PC-3 (cell line): ENCODE measurements at regions not wholly inside any gene's neighbourhood (a gene's known extent, or its start where the extent isn't known, plus 50 kb on each side); places are given as distances from the start of the nearest gene placed in this dataset.

Experiments used
- ATAC-seq: fragments of 200-7000 bp; cut with Tn5 transposase; 2 replicates; pipeline ENCODE4 v1.9.1; 2020; ENCODE audit warnings: mild to moderate bottlenecking, moderate library complexity
- BruUV-seq: library from RNA; stranded (reverse); fragments of 400-500 nt; replicated peaks from 2 replicates; lab custom pipeline; 2021; lab: Mats Ljungman, UMichigan
- CTCF ChIA-PET: fragments of 300-600 bp; sonication (Branson Sonifier 250); formaldehyde crosslinking; loops from one replicate; lab custom pipeline; 2022; ENCODE audit warnings: antibody characterized with exemption; lab: Charles Lee
- POLR2A ChIA-PET: fragments of 300-600 bp; sonication (Branson Sonifier 250); formaldehyde crosslinking; loops from one replicate; lab custom pipeline; 2022; ENCODE audit warnings: antibody characterized with exemption; ENCODE audit not compliant: unreplicated experiment; lab: Charles Lee
- DNase-seq: peaks from one replicate; pipeline ENCODE4 v3.0.0-alpha.2; 2015
- H2AFZ ChIP-seq: fragments of 300-600 bp; sonication (generic); 2 replicates; pipeline ENCODE4 v1.6.0; 2016; ENCODE audit warnings: antibody characterized with exemption, low read length
- H3F3A ChIP-seq: fragments of 300-600 bp; sonication (generic); one replicate; pipeline ENCODE4 v1.6.0; 2017; ENCODE audit warnings: antibody characterized with exemption, low read length, control low read depth, mild to moderate bottlenecking; ENCODE audit not compliant: unreplicated experiment
- H3K27ac ChIP-seq: fragments of 300-600 bp; sonication (generic); 2 replicates; pipeline ENCODE4 v1.5.1; 2016; ENCODE audit warnings: mild to moderate bottlenecking, low read length
- H3K27me3 ChIP-seq: fragments of 300-600 bp; sonication (generic); 2 replicates; pipeline ENCODE4 v1.6.1; 2016; ENCODE audit warnings: low read length, mixed read lengths
- H3K36me3 ChIP-seq: fragments of 300-600 bp; sonication (generic); 2 replicates; pipeline ENCODE4 v1.6.1; 2016; ENCODE audit warnings: low read depth, mixed run types, low read length, mixed read lengths
- H3K4me1 ChIP-seq: fragments of 300-600 bp; sonication (generic); 2 replicates; pipeline ENCODE4 v1.5.1; 2016; ENCODE audit warnings: low read length; ENCODE audit not compliant: insufficient read depth
- H3K4me2 ChIP-seq: fragments of 300-600 bp; sonication (generic); 2 replicates; pipeline ENCODE4 v1.6.0; 2016; ENCODE audit warnings: low read length
- H3K4me3 ChIP-seq: fragments of 300-600 bp; sonication (generic); 2 replicates; pipeline ENCODE4 v1.5.1; 2016; ENCODE audit warnings: mild to moderate bottlenecking, low read length, mixed read lengths
- H3K79me2 ChIP-seq: fragments of 300-600 bp; sonication (generic); 2 replicates; pipeline ENCODE4 v1.6.1; 2017; ENCODE audit warnings: low read length, mixed read lengths
- H3K9ac ChIP-seq: fragments of 300-600 bp; sonication (generic); 2 replicates; pipeline ENCODE4 v1.6.0; 2016; ENCODE audit warnings: mild to moderate bottlenecking, low read length
- H3K9me2 ChIP-seq: fragments of 300-600 bp; sonication (generic); replicated peaks from 2 replicates; pipeline ENCODE4 v1.6.1; 2016; ENCODE audit warnings: mixed run types, low read length, mixed read lengths
- H3K9me3 ChIP-seq: fragments of 300-600 bp; sonication (generic); 2 replicates; pipeline ENCODE4 v1.6.1; 2016; ENCODE audit warnings: low read length, mixed read lengths
- H4K20me1 ChIP-seq: fragments of 300-600 bp; sonication (generic); 2 replicates; pipeline ENCODE4 v1.6.1; 2016; ENCODE audit warnings: low read length, mixed read lengths
- EZH2 ChIP-seq: fragments of 300-600 bp; sonication (generic); IDR thresholded peaks from one replicate; pipeline ENCODE4 v1.6.1; 2017; ENCODE audit warnings: antibody characterized with exemption, mild to moderate bottlenecking, low read length; ENCODE audit not compliant: unreplicated experiment
- EZH2phosphoT487 ChIP-seq: fragments of 300-600 bp; sonication (generic); IDR thresholded peaks from 2 replicates; pipeline ENCODE4 v1.6.1; 2018; ENCODE audit warnings: mild to moderate bottlenecking, antibody characterized with exemption, low read length, borderline replicate concordance
- intact Hi-C: fragments of 100-400 bp; cut with micrococcal nuclease; formaldehyde crosslinking; loops from 2 replicates; pipeline ENCODE4 v1.9.0; 2023
- TF ChIP-seq, protein P1 (sequence below): fragments of 300-600 bp; sonication (generic); conservative IDR thresholded peaks from 2 replicates; pipeline ENCODE4 v1.5.1; 2017; ENCODE audit warnings: antibody characterized with exemption, low read depth, mild to moderate bottlenecking, low read length

GRCh38 chr1:115539061-115539460 is 102.7 kb upstream of the VANGL1 start:
- no peaks in the 10 kb centered on the region for H4K20me1 ChIP-seq
- no peak overlapping the region for H2AFZ ChIP-seq
- no peaks in the 10 kb centered on the region for H3F3A ChIP-seq
- H3K27ac ChIP-seq: no peak overlapping the region
- POLR2A ChIA-PET: no interaction called here
- H3K4me3 ChIP-seq: no peak overlapping the region
- H3K9ac ChIP-seq: no peak overlapping the region
- H3K9me2 ChIP-seq: no peaks in the 10 kb centered on the region
- TF ChIP-seq EZH2 (no peak), EZH2phosphoT487 (no peak)
- TF ChIP-seq, protein P1, sequence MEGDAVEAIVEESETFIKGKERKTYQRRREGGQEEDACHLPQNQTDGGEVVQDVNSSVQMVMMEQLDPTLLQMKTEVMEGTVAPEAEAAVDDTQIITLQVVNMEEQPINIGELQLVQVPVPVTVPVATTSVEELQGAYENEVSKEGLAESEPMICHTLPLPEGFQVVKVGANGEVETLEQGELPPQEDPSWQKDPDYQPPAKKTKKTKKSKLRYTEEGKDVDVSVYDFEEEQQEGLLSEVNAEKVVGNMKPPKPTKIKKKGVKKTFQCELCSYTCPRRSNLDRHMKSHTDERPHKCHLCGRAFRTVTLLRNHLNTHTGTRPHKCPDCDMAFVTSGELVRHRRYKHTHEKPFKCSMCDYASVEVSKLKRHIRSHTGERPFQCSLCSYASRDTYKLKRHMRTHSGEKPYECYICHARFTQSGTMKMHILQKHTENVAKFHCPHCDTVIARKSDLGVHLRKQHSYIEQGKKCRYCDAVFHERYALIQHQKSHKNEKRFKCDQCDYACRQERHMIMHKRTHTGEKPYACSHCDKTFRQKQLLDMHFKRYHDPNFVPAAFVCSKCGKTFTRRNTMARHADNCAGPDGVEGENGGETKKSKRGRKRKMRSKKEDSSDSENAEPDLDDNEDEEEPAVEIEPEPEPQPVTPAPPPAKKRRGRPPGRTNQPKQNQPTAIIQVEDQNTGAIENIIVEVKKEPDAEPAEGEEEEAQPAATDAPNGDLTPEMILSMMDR: no peak
- no peaks in the 10 kb centered on the region for H3K27me3 ChIP-seq
- no peaks in the 10 kb centered on the region for H3K79me2 ChIP-seq
- no peaks in the 10 kb centered on the region for H3K9me3 ChIP-seq
- no TSS peak for BruUV-seq
- no peak overlapping the region for H3K4me2 ChIP-seq
- intact Hi-C loops: no loop called here
- DNase-seq (no peak), ATAC-seq (no peak)
- no peaks in the 10 kb centered on the region for H3K36me3 ChIP-seq
- no peaks in the 10 kb centered on the region for H3K4me1 ChIP-seq
- CTCF ChIA-PET: no interaction called here

DNA sequence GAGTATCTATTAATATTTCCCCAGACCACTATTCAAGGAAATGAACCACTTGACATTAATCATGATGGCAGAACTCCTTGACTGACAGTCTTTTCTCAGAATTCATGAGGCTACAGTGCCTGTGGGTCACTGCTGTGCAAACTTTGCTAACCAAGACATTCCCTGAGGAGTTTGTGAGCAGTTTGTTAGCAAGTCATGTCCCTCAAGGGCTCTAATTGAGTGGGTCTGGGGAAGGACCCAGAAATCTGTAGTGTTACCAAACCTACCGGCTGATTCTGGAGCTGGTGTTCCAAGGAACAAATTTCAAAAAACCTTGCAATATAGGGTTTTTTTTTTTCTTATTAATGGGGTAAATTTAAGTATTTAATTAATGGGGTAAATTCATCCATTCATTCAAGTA is 103.2 kb upstream of the VANGL1 start:
- BruUV-seq: no TSS peak
- H3K36me3 ChIP-seq: no peaks in the 10 kb centered on the region
- CTCF ChIA-PET: no interaction called here
- no peaks in the 10 kb centered on the region for H3K4me1 ChIP-seq
- H3K9me3 ChIP-seq: no peaks in the 10 kb centered on the region
- no peak overlapping the region for H3K4me3 ChIP-seq
- H3K9me2 ChIP-seq: no peaks in the 10 kb centered on the region
- POLR2A ChIA-PET: no interaction called here
- no peak overlapping the region for H2AFZ ChIP-seq
- no peak overlapping the region for H3K4me2 ChIP-seq
- intact Hi-C loops: no loop called here
- H3K79me2 ChIP-seq: no peaks in the 10 kb centered on the region
- H3K27ac ChIP-seq: no peak overlapping the region
- no peaks in the 10 kb centered on the region for H3K27me3 ChIP-seq
- H3F3A ChIP-seq: no peaks in the 10 kb centered on the region
- DNase-seq (no peak), ATAC-seq (no peak)
- TF ChIP-seq, protein P1: no peak
- TF ChIP-seq EZH2: no peak
- no peak for TF ChIP-seq EZH2phosphoT487
- no peak overlapping the region for H3K9ac ChIP-seq
- no peaks in the 10 kb centered on the region for H4K20me1 ChIP-seq

DNA sequence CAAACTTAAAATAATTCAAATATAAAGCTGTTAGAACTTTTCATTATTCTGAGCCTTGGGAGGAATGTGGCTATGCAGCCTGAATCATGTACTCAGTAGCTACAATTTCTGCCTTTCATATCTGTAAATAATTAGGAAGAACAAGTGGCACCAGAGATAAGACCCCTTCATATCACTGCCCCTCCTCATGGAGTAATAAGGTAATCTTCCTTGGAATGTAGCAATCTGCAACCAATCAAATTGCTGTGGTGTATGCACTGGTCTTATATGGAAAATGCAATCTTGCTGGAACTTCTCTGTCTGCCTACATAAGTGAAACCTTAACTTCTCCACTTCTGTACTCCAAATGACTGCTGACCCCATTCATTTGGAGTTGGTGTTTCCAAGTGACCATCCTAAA is 104.4 kb upstream of the VANGL1 start:
- Histone ChIP-seq H3K9me3 (no peaks in the 10 kb centered on the region), H3K4me2 (no peak overlapping the region), H2AFZ (no peak overlapping the region), H4K20me1 (no peaks in the 10 kb centered on the region), H3K9ac (no peak overlapping the region), H3F3A (no peaks in the 10 kb centered on the region), H3K27ac (no peak overlapping the region), H3K27me3 (no peaks in the 10 kb centered on the region), H3K4me1 (no peaks in the 10 kb centered on the region), H3K9me2 (no peaks in the 10 kb centered on the region), H3K4me3 (no peak overlapping the region), H3K79me2 (no peaks in the 10 kb centered on the region), H3K36me3 (no peaks in the 10 kb centered on the region)
- no peak for ATAC-seq
- DNase-seq: no peak
- ChIA-PET POLR2A (no interaction called here), CTCF (no interaction called here)
- TF ChIP-seq, protein P1: no peak
- no peak for TF ChIP-seq EZH2phosphoT487
- no peak for TF ChIP-seq EZH2
- intact Hi-C loops: no loop called here
- BruUV-seq: no TSS peak
